ENCODE measurements at regions not wholly inside any gene's neighbourhood (a gene's known extent, or its start where the extent isn't known, plus 50 kb on each side); places are given as distances from the start of the nearest gene placed in this dataset.

- TF ChIP-seq CREB1 (CRISPR knock-in tag; IDR thresholded peaks at IDR 0.05; ENCODE audit: low read depth) (no peak), NANOG (IDR thresholded peaks at IDR 0.05; ENCODE audit: borderline replicate concordance) (no peak), POLR2AphosphoS5 (IDR thresholded peaks at IDR 0.05; ENCODE audit: low read depth) (no peak), ETS1 (IDR thresholded peaks at IDR 0.05) (no peak)
These were observed 1331.5 kb downstream of the TBC1D22A start (continued) for GRCh38 chr22:48093981-48094380.

- peaks cover 4% of the 10 kb centered on the region for H3K27me3 Mint-ChIP-seq (ENCODE audit: insufficient read depth, low read depth, poor library complexity)
- DNase-seq (ENCODE audit: low spot score), result no peak
- no peaks in the 10 kb centered on the region for H3K9me3 Mint-ChIP-seq
- H3K4me2 ChIP-seq, result no peak overlapping the region
- H2AFZ ChIP-seq, result no peak overlapping the region
- no peaks in the 10 kb centered on the region for H3K4me1 ChIP-seq (ENCODE audit: insufficient read depth)
- H3K4me3 Mint-ChIP-seq, result no peak overlapping the region
- H4K20me1 ChIP-seq (replicated peaks; ENCODE audit: insufficient read depth), result no peaks in the 10 kb centered on the region
- no peaks in the 10 kb centered on the region for H3K9me2 ChIP-seq (ENCODE audit: insufficient read depth)
- H3K36me3 Mint-ChIP-seq (ENCODE audit: low read depth), result no peaks in the 10 kb centered on the region
- H3K79me2 ChIP-seq (replicated peaks; ENCODE audit: insufficient read depth), result no peaks in the 10 kb centered on the region
- H3K4me1 Mint-ChIP-seq, result peaks cover 10% of the 10 kb centered on the region; the same call in 2 of the 3 replicates
- H3K27ac Mint-ChIP-seq, result no peak overlapping the region
- no peak overlapping the region for H3K27ac ChIP-seq (ENCODE audit: low read depth)
- no peaks in the 10 kb centered on the region for H3F3A ChIP-seq (replicated peaks; ENCODE audit: low read depth)
- ATAC-seq, result no peak
- H3K4me3 ChIP-seq, result no peak overlapping the region
- TF ChIP-seq EZH2 (IDR thresholded peaks at IDR 0.05; ENCODE audit: low read depth, unreplicated experiment), result no peak
- no peak for TF ChIP-seq NANOG (IDR thresholded peaks at IDR 0.05; ENCODE audit: borderline replicate concordance)
- no peak for TF ChIP-seq ZNF331 (CRISPR knock-in tag; IDR thresholded peaks at IDR 0.05; ENCODE audit: low read depth)
- no peak for TF ChIP-seq JUNB (IDR thresholded peaks at IDR 0.05; ENCODE audit: unreplicated experiment)
- no peak for TF ChIP-seq POLR2AphosphoS5 (IDR thresholded peaks at IDR 0.05; ENCODE audit: low read depth)
- no peak for TF ChIP-seq ZNF462 (CRISPR knock-in tag; IDR thresholded peaks at IDR 0.05)
- TF ChIP-seq STAT1 (IDR thresholded peaks at IDR 0.05; ENCODE audit: unreplicated experiment), result no peak
- no peak for TF ChIP-seq ETS1 (IDR thresholded peaks at IDR 0.05)
- no peak for TF ChIP-seq REST (IDR thresholded peaks at IDR 0.05; ENCODE audit: unreplicated experiment)
- H3K36me3 ChIP-seq (ENCODE audit: insufficient read depth), result no peaks in the 10 kb centered on the region; the same call in 1 of the 2 replicates
- H3K27me3 ChIP-seq (ENCODE audit: insufficient read depth), result no peaks in the 10 kb centered on the region
These were observed 1330.4 kb downstream of the TBC1D22A start for GRCh38 chr22:48092866-48093265.

Measured in GM23338 (cell line).